ENCODE measurements at regions not wholly inside any gene's neighbourhood (a gene's known extent, or its start where the extent isn't known, plus 50 kb on each side); places are given as distances from the start of the nearest gene placed in this dataset.

GRCh38 chr1:25096307-25097150 lies 135.8 kb downstream of the SYF2 start:
- ATAC-seq, result no peak
- Histone ChIP-seq H3K36me3 (ENCODE audit: low read depth) (no peaks in the 10 kb centered on the region), H3K4me1 (ENCODE audit: low read depth) (no peaks in the 10 kb centered on the region), H3K9me3 (no peaks in the 10 kb centered on the region), H3K4me3 (no peak overlapping the region)
- DNase-seq, result no peak
- no peak for TF ChIP-seq CTCF (IDR thresholded peaks at IDR 0.05)
- intact Hi-C loops (cut with DNase I, micrococcal nuclease), result no loop called here

- ATAC-seq, result peak; percentile 24
- Histone ChIP-seq H3K9me3 (no peaks in the 10 kb centered on the region), H3K36me3 (ENCODE audit: low read depth) (no peaks in the 10 kb centered on the region), H3K4me1 (ENCODE audit: low read depth) (no peaks in the 10 kb centered on the region), H3K4me3 (no peak overlapping the region)
- TF ChIP-seq CTCF (IDR thresholded peaks at IDR 0.05), result no peak
- intact Hi-C loops (cut with DNase I, micrococcal nuclease), result no loop called here
- no peak for DNase-seq
Observed at GRCh38 chr1:25095635-25096200, 136.6 kb downstream of the SYF2 start.

- no peaks in the 10 kb centered on the region for H3K9me3 ChIP-seq
- TF ChIP-seq CTCF (IDR thresholded peaks at IDR 0.05), result no peak
- H3K4me1 ChIP-seq (ENCODE audit: low read depth), result no peaks in the 10 kb centered on the region
- no peak overlapping the region for H3K4me3 ChIP-seq
- intact Hi-C loops (cut with DNase I, micrococcal nuclease), result no loop called here
- DNase-seq (no peak), ATAC-seq (no peak)
- H3K36me3 ChIP-seq (ENCODE audit: low read depth), result no peaks in the 10 kb centered on the region
Observed at GRCh38 chr1:25094995-25095394, 137.3 kb downstream of the SYF2 start.

GRCh38 chr1:25094229-25094628 lies 138.1 kb downstream of the SYF2 start:
- DNase-seq (no peak), ATAC-seq (no peak)
- no peaks in the 10 kb centered on the region for H3K36me3 ChIP-seq (ENCODE audit: low read depth)
- H3K4me1 ChIP-seq (ENCODE audit: low read depth), result no peaks in the 10 kb centered on the region
- H3K9me3 ChIP-seq, result no peaks in the 10 kb centered on the region
- intact Hi-C loops (cut with DNase I, micrococcal nuclease), result no loop called here
- no peak for TF ChIP-seq CTCF (IDR thresholded peaks at IDR 0.05)
- no peak overlapping the region for H3K4me3 ChIP-seq

GRCh38 chr1:25091658-25092057 lies 140.6 kb downstream of the SYF2 start:
- Histone ChIP-seq H3K4me1 (ENCODE audit: low read depth) (no peaks in the 10 kb centered on the region), H3K36me3 (ENCODE audit: low read depth) (no peaks in the 10 kb centered on the region), H3K9me3 (no peaks in the 10 kb centered on the region), H3K4me3 (no peak overlapping the region)
- no peak for TF ChIP-seq CTCF (IDR thresholded peaks at IDR 0.05)
- DNase-seq (no peak), ATAC-seq (no peak)
- intact Hi-C loops (cut with DNase I, micrococcal nuclease), result no loop called here

All from mucosa of descending colon (tissue), 3 donors.